Activated CD8-positive, alpha-beta T cell treated with anti-CD3 and anti-CD28 coated beads, Interleukin-2, amount 10 ng/mL, durations not matched to agents 7 days and 5 days (primary cell): ENCODE measurements at regions not wholly inside any gene's neighbourhood (a gene's known extent, or its start where the extent isn't known, plus 50 kb on each side); places are given as distances from the start of the nearest gene placed in this dataset.

Experiments
- ATAC-seq: fragments of 150-1000 bp; cut with Tn5 transposase; one replicate; pipeline ENCODE4 v1.10.0; 2021; ENCODE audit warnings: moderate library complexity
- CTCF ChIA-PET: fragments of 350-600 bp; sonication (Branson Sonifier 250); formaldehyde crosslinking; loops from one replicate; lab custom pipeline; 2021; ENCODE audit warnings: antibody characterized with exemption; lab: Charles Lee
- POLR2A ChIA-PET: fragments of 350-600 bp; sonication (Branson Sonifier 250); formaldehyde crosslinking; loops from one replicate; lab custom pipeline; 2021; ENCODE audit warnings: antibody characterized with exemption; lab: Charles Lee
- DNase-seq: peaks from one replicate; pipeline ENCODE4 v3.0.0-alpha.2; 2020
- H3K27ac Mint-ChIP-seq: one replicate; pipeline ENCODE4 v1.8.0; 2021; ENCODE audit warnings: mild to moderate bottlenecking, mixed read lengths
- H3K27me3 Mint-ChIP-seq: one replicate; pipeline ENCODE4 v1.8.0; 2021; ENCODE audit warnings: low read depth, mixed read lengths
- H3K36me3 Mint-ChIP-seq: one replicate; pipeline ENCODE4 v1.8.0; 2021; ENCODE audit warnings: low read depth, mixed read lengths
- H3K4me1 Mint-ChIP-seq: one replicate; pipeline ENCODE4 v1.8.0; 2021; ENCODE audit warnings: low read depth, mixed read lengths
- H3K4me3 Mint-ChIP-seq: one replicate; pipeline ENCODE4 v1.8.0; 2021; ENCODE audit warnings: mild to moderate bottlenecking, mixed read lengths
- H3K9me3 Mint-ChIP-seq: one replicate; pipeline ENCODE4 v1.8.0; 2022; ENCODE audit warnings: mixed read lengths; ENCODE audit not compliant: insufficient read depth

DNA sequence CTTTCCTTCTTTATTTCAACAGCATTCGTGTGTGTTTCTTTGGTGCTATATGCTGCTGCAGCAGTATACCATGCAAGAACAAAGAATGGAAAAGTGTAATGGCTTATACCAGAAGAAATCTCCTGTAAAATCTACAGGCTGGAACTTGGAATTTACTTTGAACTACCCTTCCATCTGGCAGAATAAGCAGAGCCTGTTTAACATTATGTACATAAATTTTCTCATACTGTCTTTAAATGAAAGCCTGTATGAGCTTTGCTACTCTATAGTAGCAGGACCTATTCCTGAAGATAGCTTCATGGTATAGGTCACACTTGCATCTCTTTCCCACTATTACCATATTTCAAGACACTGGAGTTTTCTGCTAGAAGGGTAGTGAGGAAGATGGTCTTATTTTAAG lies 522.1 kb upstream of the GHITM start:
- ChIA-PET POLR2A (no interaction called here), CTCF (no interaction called here)
- ATAC-seq, result no peak
- Mint-ChIP-seq H3K9me3 (no peaks in the 10 kb centered on the region), H3K27me3 (no peaks in the 10 kb centered on the region), H3K4me3 (no peak overlapping the region), H3K27ac (no peak overlapping the region), H3K4me1 (no peaks in the 10 kb centered on the region), H3K36me3 (no peaks in the 10 kb centered on the region)
- no peak for DNase-seq

DNA sequence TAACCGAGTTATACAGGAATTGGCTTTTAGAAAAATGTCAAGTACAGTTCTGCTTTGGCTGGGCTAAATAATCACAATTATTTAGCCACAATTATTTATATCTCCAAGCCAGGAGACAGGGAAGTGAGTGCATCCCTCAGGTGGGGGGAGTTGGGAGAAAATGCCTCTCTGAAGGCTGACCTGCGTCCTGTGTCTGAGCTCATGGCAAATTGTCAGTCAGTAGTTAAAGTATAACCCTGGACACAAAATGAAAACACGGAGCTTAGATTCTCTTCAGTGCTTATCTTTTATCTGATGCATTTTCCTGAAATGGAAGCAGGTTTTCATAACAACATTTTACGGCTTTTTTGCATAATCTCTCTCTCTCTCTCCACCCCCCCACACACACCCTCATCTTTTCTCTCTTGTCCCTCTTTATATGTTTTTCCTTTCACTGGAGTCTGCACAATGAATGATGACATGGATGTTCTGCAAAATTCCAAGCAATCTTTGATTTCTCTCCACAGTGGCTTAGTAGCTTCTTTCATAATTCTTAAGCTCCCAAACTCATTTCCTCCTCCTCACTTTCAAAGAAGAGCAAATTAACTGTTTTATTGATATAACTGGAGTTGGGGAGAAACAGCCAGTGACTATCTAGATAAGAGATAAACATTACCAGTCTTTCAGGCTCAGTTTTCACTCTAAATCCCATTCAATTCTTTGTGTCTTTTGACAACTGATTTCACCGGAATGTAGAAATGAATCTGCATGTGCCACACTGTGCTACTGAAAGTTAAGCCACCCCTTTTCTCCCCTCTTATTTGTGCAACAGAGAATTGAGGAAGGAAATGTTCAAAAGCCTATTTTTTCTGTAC lies 521.4 kb upstream of the GHITM start:
- DNase-seq (no peak), ATAC-seq (no peak)
- H3K9me3 Mint-ChIP-seq, result no peaks in the 10 kb centered on the region
- no peaks in the 10 kb centered on the region for H3K27me3 Mint-ChIP-seq
- no peaks in the 10 kb centered on the region for H3K4me1 Mint-ChIP-seq
- H3K4me3 Mint-ChIP-seq, result no peak overlapping the region
- POLR2A ChIA-PET, result no interaction called here
- no peaks in the 10 kb centered on the region for H3K36me3 Mint-ChIP-seq
- CTCF ChIA-PET, result no interaction called here
- no peak overlapping the region for H3K27ac Mint-ChIP-seq

GRCh38 chr10:83625831-83626360 lies 513.4 kb upstream of the GHITM start:
- Mint-ChIP-seq H3K36me3 (no peaks in the 10 kb centered on the region), H3K9me3 (no peaks in the 10 kb centered on the region), H3K27ac (no peak overlapping the region), H3K4me1 (no peaks in the 10 kb centered on the region), H3K4me3 (no peak overlapping the region), H3K27me3 (no peaks in the 10 kb centered on the region)
- DNase-seq, result no peak
- no peak for ATAC-seq
- ChIA-PET CTCF (no interaction called here), POLR2A (no interaction called here)

DNA sequence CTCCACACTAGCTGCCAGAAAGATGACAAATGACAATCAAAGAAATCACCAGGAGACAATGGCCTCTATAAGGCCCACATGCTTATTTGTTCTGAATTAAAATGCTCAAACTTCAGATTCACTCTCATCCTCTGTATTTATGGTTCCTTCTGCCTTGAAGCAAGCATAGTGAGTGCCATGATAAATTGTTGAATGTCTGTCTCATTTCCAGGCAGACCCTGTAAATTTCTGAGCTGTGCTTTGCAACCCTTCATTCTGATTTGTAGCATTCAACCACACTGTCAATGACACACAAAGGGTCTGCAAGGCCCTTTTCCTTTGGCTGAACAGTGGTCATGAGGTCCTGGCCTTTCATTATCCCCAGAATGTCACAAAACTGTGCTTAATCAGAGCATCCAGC lies 506.6 kb upstream of the GHITM start:
- Mint-ChIP-seq H3K9me3 (no peaks in the 10 kb centered on the region), H3K4me1 (no peaks in the 10 kb centered on the region), H3K36me3 (no peaks in the 10 kb centered on the region), H3K4me3 (no peak overlapping the region), H3K27ac (no peak overlapping the region), H3K27me3 (no peaks in the 10 kb centered on the region)
- ChIA-PET POLR2A (no interaction called here), CTCF (no interaction called here)
- ATAC-seq (no peak), DNase-seq (no peak)

DNA sequence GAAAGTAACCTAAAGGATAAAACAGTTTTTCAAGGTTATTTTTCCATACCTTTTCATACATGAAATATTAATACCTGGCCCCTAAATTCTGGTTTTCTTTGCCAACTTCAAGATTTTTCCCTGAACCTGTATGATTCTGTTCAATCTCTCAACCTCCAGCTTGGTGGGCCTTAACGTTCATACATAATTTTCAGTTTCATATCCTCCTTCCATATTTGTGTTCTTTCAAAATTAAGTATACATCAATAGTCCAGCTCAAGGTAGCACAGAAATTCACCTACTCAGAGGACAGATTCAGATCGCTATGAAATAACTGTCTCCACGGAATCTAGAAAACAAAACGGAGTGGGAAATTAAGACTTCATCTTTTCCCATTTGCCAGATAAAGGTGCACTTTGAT lies 505.8 kb upstream of the GHITM start:
- DNase-seq (no peak), ATAC-seq (no peak)
- Mint-ChIP-seq H3K4me3 (no peak overlapping the region), H3K9me3 (no peaks in the 10 kb centered on the region), H3K4me1 (no peaks in the 10 kb centered on the region), H3K36me3 (no peaks in the 10 kb centered on the region), H3K27me3 (no peaks in the 10 kb centered on the region), H3K27ac (no peak overlapping the region)
- ChIA-PET POLR2A (no interaction called here), CTCF (no interaction called here)

DNA sequence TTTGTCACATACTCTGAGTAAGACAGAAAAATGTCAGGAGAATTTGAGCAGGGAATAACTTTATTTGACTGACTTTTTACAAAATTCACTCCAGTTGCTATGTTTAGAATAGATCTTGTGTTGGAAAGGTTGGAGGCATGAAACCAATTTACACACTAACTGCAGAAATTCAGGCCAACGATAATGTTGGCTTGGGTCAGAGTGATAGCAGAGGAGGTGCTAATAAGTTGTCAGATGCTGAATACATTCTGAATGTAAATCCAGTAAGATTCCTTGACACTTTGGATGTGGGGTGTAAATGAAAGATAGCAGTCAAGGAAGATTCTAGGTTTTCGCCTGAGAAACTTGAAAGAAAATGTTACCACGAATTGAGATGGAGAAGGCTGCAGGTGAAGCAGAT lies 502.5 kb upstream of the GHITM start:
- Mint-ChIP-seq H3K9me3 (no peaks in the 10 kb centered on the region), H3K4me3 (no peak overlapping the region), H3K27me3 (no peaks in the 10 kb centered on the region), H3K27ac (no peak overlapping the region), H3K36me3 (no peaks in the 10 kb centered on the region), H3K4me1 (no peaks in the 10 kb centered on the region)
- DNase-seq (no peak), ATAC-seq (no peak)
- ChIA-PET CTCF (no interaction called here), POLR2A (no interaction called here)

- DNase-seq (no peak), ATAC-seq (no peak)
- ChIA-PET POLR2A (no interaction called here), CTCF (no interaction called here)
- Mint-ChIP-seq H3K27me3 (no peaks in the 10 kb centered on the region), H3K27ac (no peak overlapping the region), H3K36me3 (no peaks in the 10 kb centered on the region), H3K4me3 (no peak overlapping the region), H3K9me3 (no peaks in the 10 kb centered on the region), H3K4me1 (no peaks in the 10 kb centered on the region)
Observed at GRCh38 chr10:83647526-83647925, 491.8 kb upstream of the GHITM start.

- ChIA-PET CTCF (no interaction called here), POLR2A (no interaction called here)
- Mint-ChIP-seq H3K4me1 (no peaks in the 10 kb centered on the region), H3K9me3 (no peaks in the 10 kb centered on the region), H3K4me3 (no peak overlapping the region), H3K27ac (no peak overlapping the region), H3K36me3 (no peaks in the 10 kb centered on the region), H3K27me3 (no peaks in the 10 kb centered on the region)
- DNase-seq, result no peak
- ATAC-seq, result no peak
Observed at GRCh38 chr10:83648201-83648600, 491.1 kb upstream of the GHITM start.

DNA sequence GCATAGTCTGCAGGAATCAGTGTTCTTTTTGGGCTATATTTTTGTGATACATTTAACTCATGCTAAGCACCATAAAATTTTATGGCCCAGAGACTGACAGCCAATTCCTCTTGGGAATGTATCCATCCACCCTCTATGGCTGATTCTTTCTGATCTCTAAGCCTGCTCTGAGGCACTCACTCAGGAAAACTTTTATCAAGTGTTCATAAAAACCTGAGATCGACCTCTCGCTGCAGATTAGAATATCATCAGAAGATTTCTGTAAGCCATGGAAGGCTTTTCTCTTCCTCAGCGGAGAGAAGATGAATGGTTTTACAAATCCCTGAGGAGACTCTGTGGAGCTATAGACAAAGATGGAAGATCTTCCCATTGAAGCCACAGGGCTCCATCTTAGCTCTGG lies 489.8 kb upstream of the GHITM start:
- Mint-ChIP-seq H3K4me3 (no peak overlapping the region), H3K4me1 (no peaks in the 10 kb centered on the region), H3K27ac (no peak overlapping the region), H3K36me3 (no peaks in the 10 kb centered on the region), H3K27me3 (no peaks in the 10 kb centered on the region), H3K9me3 (no peaks in the 10 kb centered on the region)
- DNase-seq (no peak), ATAC-seq (no peak)
- POLR2A ChIA-PET, result no interaction called here
- CTCF ChIA-PET, result no interaction called here

DNA sequence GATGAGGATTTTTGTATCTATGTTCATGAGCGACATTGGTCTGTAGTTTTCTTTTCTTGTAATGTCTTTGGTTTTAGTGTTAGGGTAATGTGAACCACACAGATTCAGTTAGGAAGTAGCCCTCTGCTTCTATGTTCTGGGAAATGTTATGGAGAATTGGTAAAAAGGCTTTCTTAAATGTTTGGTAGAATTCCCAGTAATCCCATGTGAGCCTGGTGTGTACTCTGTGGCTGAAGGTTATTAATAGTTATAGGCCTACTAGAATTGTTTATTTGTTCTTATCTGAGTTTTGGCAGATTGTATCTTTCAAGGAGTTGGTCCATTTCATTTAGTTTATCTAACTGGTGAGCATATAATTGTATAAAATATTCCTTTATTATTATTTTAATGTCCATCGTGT lies 484.6 kb upstream of the GHITM start:
- POLR2A ChIA-PET, result no interaction called here

DNA sequence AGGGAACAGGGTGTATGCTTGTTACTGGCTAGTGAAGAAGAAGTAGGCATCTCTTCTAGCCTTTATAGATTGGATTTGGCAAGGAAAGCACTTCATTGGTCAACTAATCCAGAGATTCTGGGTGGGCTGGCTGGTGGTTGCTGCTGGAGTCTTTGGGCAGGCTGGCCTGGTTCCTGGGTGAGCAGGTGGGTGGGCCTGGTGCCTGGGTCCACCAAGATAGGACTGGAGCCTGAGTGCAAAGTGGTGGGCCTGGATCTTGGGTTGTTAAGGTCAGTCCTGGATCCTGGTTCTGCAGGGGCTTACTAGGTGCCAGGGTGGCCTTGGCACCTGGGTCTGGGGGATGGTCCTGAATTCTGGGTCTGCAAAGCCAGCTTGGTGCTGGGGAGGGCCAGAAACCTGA lies 482.4 kb upstream of the GHITM start:
- H3K36me3 Mint-ChIP-seq, result no peaks in the 10 kb centered on the region
- H3K27ac Mint-ChIP-seq, result no peak overlapping the region
- DNase-seq (no peak), ATAC-seq (no peak)
- ChIA-PET CTCF (no interaction called here), POLR2A (no interaction called here)
- H3K9me3 Mint-ChIP-seq, result no peaks in the 10 kb centered on the region
- no peaks in the 10 kb centered on the region for H3K4me1 Mint-ChIP-seq
- H3K4me3 Mint-ChIP-seq, result no peak overlapping the region
- H3K27me3 Mint-ChIP-seq, result no peaks in the 10 kb centered on the region

More for the DNA sequence above, 484.6 kb upstream of the GHITM start:
- no peak for ATAC-seq
- H3K27ac Mint-ChIP-seq, result no peak overlapping the region
- no peak for DNase-seq
- no peaks in the 10 kb centered on the region for H3K4me1 Mint-ChIP-seq
- CTCF ChIA-PET, result no interaction called here
- H3K36me3 Mint-ChIP-seq, result no peaks in the 10 kb centered on the region
- H3K9me3 Mint-ChIP-seq, result no peaks in the 10 kb centered on the region
- H3K4me3 Mint-ChIP-seq, result no peak overlapping the region
- H3K27me3 Mint-ChIP-seq, result no peaks in the 10 kb centered on the region

DNA sequence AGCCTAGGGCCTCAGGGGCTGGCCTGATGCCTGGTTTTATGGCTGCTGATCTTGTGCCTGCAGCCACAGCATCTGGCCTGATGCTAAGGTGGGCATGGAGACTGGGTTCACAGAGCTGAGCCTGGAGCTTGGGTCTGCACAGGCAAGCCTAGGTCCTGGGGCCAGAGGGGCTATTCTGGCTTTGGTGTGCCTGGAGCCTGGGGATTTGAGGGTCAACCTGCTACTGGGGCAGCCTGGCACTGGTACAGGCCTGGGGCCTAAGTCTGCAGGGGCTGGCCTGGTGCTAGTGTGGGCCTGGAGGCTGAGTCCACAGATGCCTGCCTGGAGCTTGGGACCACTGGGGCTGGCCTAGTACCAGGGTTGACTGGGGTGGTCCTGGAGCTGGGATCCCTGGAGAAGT lies 481.8 kb upstream of the GHITM start:
- Mint-ChIP-seq H3K4me1 (no peaks in the 10 kb centered on the region), H3K9me3 (no peaks in the 10 kb centered on the region), H3K4me3 (no peak overlapping the region), H3K27ac (no peak overlapping the region), H3K27me3 (no peaks in the 10 kb centered on the region), H3K36me3 (no peaks in the 10 kb centered on the region)
- DNase-seq (no peak), ATAC-seq (no peak)
- POLR2A ChIA-PET, result no interaction called here
- CTCF ChIA-PET, result no interaction called here

- no peak overlapping the region for H3K27ac Mint-ChIP-seq
- ATAC-seq (no peak), DNase-seq (no peak)
- no peaks in the 10 kb centered on the region for H3K36me3 Mint-ChIP-seq
- ChIA-PET POLR2A (no interaction called here), CTCF (no interaction called here)
- H3K4me3 Mint-ChIP-seq, result no peak overlapping the region
- no peaks in the 10 kb centered on the region for H3K27me3 Mint-ChIP-seq
- peaks cover 2% of the 10 kb centered on the region for H3K9me3 Mint-ChIP-seq
- H3K4me1 Mint-ChIP-seq, result no peaks in the 10 kb centered on the region
Observed at GRCh38 chr10:83663918-83664317, 475.4 kb upstream of the GHITM start.
